HK-2 (cell line): ENCODE measurements at regions not wholly inside any gene's neighbourhood (a gene's known extent, or its start where the extent isn't known, plus 50 kb on each side); places are given as distances from the start of the nearest gene placed in this dataset.

Experiments
- DNase-seq: peaks from one replicate; pipeline ENCODE4 v3.0.0-alpha.2; 2018; ENCODE audit not compliant: unreplicated experiment

- DNase-seq, result no peak
These were observed 997.6 kb downstream of the MCTP2 start for GRCh38 chr15:95228856-95229555.

GRCh38 chr15:95235033-95235432, 1003.7 kb downstream of the MCTP2 start:
- no peak for DNase-seq

GRCh38 chr15:95247071-95247984, 1016.0 kb downstream of the MCTP2 start:
- DNase-seq, result peak; percentile 34

- DNase-seq, result no peak
These were observed 1018.2 kb downstream of the MCTP2 start for GRCh38 chr15:95249524-95249923.

GRCh38 chr15:95252404-95252803, 1021.0 kb downstream of the MCTP2 start:
- no peak for DNase-seq

- DNase-seq, result no peak
These were observed 1022.9 kb downstream of the MCTP2 start for GRCh38 chr15:95254263-95254662.

- DNase-seq, result peak; percentile 36
These were observed 1028.2 kb downstream of the MCTP2 start for GRCh38 chr15:95259513-95259912.

GRCh38 chr15:95259965-95260364, 1028.6 kb downstream of the MCTP2 start:
- DNase-seq, result no peak

GRCh38 chr15:95260856-95261255, 1029.5 kb downstream of the MCTP2 start:
- DNase-seq, result no peak

GRCh38 chr15:95261546-95261945, 1030.2 kb downstream of the MCTP2 start:
- no peak for DNase-seq

GRCh38 chr15:95261968-95262367, 1030.6 kb downstream of the MCTP2 start:
- no peak for DNase-seq

- no peak for DNase-seq
These were observed 1031.7 kb downstream of the MCTP2 start for GRCh38 chr15:95262866-95263564.

GRCh38 chr15:95263751-95264150, 1032.4 kb downstream of the MCTP2 start:
- no peak for DNase-seq

GRCh38 chr15:95265419-95265997, 1034.1 kb downstream of the MCTP2 start:
- DNase-seq, result no peak

- no peak for DNase-seq
These were observed 1035.2 kb downstream of the MCTP2 start for GRCh38 chr15:95266451-95267061.

GRCh38 chr15:95267481-95267880, 1036.1 kb downstream of the MCTP2 start:
- DNase-seq, result no peak

GRCh38 chr15:95269242-95270183, 1038.2 kb downstream of the MCTP2 start:
- DNase-seq, result no peak

- DNase-seq, result no peak
These were observed 1042.7 kb downstream of the MCTP2 start for GRCh38 chr15:95274101-95274500.

- no peak for DNase-seq
These were observed 1045.9 kb downstream of the MCTP2 start for GRCh38 chr15:95277266-95277665.

- DNase-seq, result no peak
These were observed 1047.3 kb downstream of the MCTP2 start for GRCh38 chr15:95278532-95279245.
